ENCODE measurements at regions not wholly inside any gene's neighbourhood (a gene's known extent, or its start where the extent isn't known, plus 50 kb on each side); places are given as distances from the start of the nearest gene placed in this dataset.

DNA sequence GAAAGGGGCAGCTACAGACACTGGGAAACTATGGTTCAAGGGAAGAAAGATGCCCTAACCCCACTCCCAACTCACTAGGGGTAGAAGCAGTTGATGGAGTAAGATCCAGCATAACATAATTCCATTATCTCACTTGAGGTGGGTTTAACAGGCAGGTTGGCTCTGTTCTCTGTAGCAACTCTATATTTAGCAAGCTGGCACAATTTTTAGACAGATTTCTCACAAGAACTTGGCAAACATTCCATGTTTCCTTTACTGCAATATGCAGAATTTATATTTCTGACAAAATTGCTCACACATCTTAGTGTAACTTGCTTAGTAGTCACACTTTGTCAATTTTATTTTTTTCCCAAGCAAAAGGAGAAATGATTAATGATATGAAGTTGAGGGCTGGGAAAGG lies 475.4 kb downstream of the RMST start:
- H2AFZ ChIP-seq (ENCODE audit: low read length): no peak overlapping the region

DNA sequence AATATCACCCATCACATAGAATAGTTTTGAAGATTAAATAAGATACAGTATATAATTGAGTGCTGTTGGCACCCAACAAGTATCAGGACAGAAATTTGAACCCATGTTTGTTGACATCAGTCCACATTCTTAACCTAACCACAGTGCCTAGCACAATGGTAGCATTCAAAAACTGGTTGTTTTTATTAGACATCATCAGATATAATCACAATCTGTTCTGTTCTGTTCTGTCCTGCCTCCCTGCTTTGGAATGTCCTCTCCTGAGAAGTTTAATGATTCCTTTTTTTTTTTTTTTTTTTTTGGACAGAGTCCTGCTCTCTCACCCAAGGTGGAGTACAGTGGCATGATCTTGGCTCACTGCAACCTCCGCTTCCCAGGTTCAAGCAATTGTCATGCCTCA lies 476.6 kb downstream of the RMST start:
- no peaks in the 10 kb centered on the region for H3K27me3 ChIP-seq (replicated peaks; ENCODE audit: insufficient read depth, low read length)
- no peak for TF ChIP-seq EZH2 (optimal IDR thresholded peaks at IDR 0.05; ENCODE audit: low read depth, low read length)
- TF ChIP-seq, protein P1, sequence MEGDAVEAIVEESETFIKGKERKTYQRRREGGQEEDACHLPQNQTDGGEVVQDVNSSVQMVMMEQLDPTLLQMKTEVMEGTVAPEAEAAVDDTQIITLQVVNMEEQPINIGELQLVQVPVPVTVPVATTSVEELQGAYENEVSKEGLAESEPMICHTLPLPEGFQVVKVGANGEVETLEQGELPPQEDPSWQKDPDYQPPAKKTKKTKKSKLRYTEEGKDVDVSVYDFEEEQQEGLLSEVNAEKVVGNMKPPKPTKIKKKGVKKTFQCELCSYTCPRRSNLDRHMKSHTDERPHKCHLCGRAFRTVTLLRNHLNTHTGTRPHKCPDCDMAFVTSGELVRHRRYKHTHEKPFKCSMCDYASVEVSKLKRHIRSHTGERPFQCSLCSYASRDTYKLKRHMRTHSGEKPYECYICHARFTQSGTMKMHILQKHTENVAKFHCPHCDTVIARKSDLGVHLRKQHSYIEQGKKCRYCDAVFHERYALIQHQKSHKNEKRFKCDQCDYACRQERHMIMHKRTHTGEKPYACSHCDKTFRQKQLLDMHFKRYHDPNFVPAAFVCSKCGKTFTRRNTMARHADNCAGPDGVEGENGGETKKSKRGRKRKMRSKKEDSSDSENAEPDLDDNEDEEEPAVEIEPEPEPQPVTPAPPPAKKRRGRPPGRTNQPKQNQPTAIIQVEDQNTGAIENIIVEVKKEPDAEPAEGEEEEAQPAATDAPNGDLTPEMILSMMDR (IDR thresholded peaks at IDR 0.05; ENCODE audit: low read length): no peak
- TF ChIP-seq EZH2phosphoT487 (IDR thresholded peaks at IDR 0.05; ENCODE audit: low read length): no peak
- no peaks in the 10 kb centered on the region for H3K79me2 ChIP-seq (ENCODE audit: low read length)
- no peak overlapping the region for H3K9ac ChIP-seq (ENCODE audit: low read length)
- H4K20me1 ChIP-seq (ENCODE audit: insufficient read depth, low read length): no peaks in the 10 kb centered on the region
- no peak overlapping the region for H3K4me2 ChIP-seq (ENCODE audit: low read depth, low read length)
- no peak overlapping the region for H3K27ac ChIP-seq (ENCODE audit: low read length)
- H3F3A ChIP-seq (ENCODE audit: insufficient read depth, low read length): no peaks in the 10 kb centered on the region
- no peaks in the 10 kb centered on the region for H3K36me3 ChIP-seq (replicated peaks; ENCODE audit: insufficient read depth, low read length)
- DNase-seq: no peak
- no peak overlapping the region for H2AFZ ChIP-seq (ENCODE audit: low read length)
- no peaks in the 10 kb centered on the region for H3K4me1 ChIP-seq (ENCODE audit: low read length)
- H3K9me2 ChIP-seq (replicated peaks; ENCODE audit: insufficient read depth, low read length): no peaks in the 10 kb centered on the region
- H3K4me3 ChIP-seq (ENCODE audit: low read length): no peak overlapping the region
- H3K9me3 ChIP-seq (replicated peaks; ENCODE audit: insufficient read depth, low read length): no peaks in the 10 kb centered on the region

More for the DNA sequence above, 475.4 kb downstream of the RMST start:
- Histone ChIP-seq H3K4me2 (ENCODE audit: low read depth, low read length) (no peak overlapping the region), H3K9ac (ENCODE audit: low read length) (no peak overlapping the region), H3K9me3 (replicated peaks; ENCODE audit: insufficient read depth, low read length) (no peaks in the 10 kb centered on the region), H3K9me2 (replicated peaks; ENCODE audit: insufficient read depth, low read length) (no peaks in the 10 kb centered on the region), H3K36me3 (replicated peaks; ENCODE audit: insufficient read depth, low read length) (no peaks in the 10 kb centered on the region), H3K27me3 (replicated peaks; ENCODE audit: insufficient read depth, low read length) (no peaks in the 10 kb centered on the region), H3K79me2 (ENCODE audit: low read length) (no peaks in the 10 kb centered on the region), H3K27ac (ENCODE audit: low read length) (no peak overlapping the region), H3K4me3 (ENCODE audit: low read length) (no peak overlapping the region), H3F3A (ENCODE audit: insufficient read depth, low read length) (no peaks in the 10 kb centered on the region), H4K20me1 (ENCODE audit: insufficient read depth, low read length) (no peaks in the 10 kb centered on the region), H3K4me1 (ENCODE audit: low read length) (no peaks in the 10 kb centered on the region)
- TF ChIP-seq, protein P1 (IDR thresholded peaks at IDR 0.05; ENCODE audit: low read length): no peak
- no peak for DNase-seq

DNA sequence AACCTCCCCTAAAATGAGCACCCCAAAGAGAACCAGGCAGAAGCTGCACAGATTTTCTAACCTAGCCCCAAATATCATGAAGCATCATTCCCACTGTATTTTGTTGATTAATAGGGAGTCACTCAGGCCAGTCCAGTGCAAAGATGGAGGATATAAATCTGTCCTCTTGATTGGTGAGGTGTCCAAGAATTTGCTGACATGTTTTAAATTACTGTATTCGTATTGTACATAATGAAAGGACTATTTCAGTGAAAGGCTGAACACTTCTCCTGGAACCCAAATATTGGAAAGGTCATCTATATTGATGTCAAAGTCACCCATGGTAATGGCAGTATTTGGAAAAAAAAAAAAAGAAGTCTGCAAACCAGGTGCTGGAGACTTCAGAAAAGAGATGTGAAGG lies 477.5 kb downstream of the RMST start:
- Histone ChIP-seq H3K9me2 (replicated peaks; ENCODE audit: insufficient read depth, low read length) (no peaks in the 10 kb centered on the region), H3K27ac (ENCODE audit: low read length) (no peak overlapping the region), H3K4me1 (ENCODE audit: low read length) (no peaks in the 10 kb centered on the region), H2AFZ (ENCODE audit: low read length) (no peak overlapping the region), H3F3A (ENCODE audit: insufficient read depth, low read length) (no peaks in the 10 kb centered on the region), H4K20me1 (ENCODE audit: insufficient read depth, low read length) (no peaks in the 10 kb centered on the region), H3K9ac (ENCODE audit: low read length) (no peak overlapping the region), H3K79me2 (ENCODE audit: low read length) (no peaks in the 10 kb centered on the region), H3K4me2 (ENCODE audit: low read depth, low read length) (no peak overlapping the region), H3K4me3 (ENCODE audit: low read length) (no peak overlapping the region), H3K9me3 (replicated peaks; ENCODE audit: insufficient read depth, low read length) (no peaks in the 10 kb centered on the region), H3K27me3 (replicated peaks; ENCODE audit: insufficient read depth, low read length) (no peaks in the 10 kb centered on the region), H3K36me3 (replicated peaks; ENCODE audit: insufficient read depth, low read length) (no peaks in the 10 kb centered on the region)
- TF ChIP-seq EZH2phosphoT487 (IDR thresholded peaks at IDR 0.05; ENCODE audit: low read length): no peak
- TF ChIP-seq, protein P1 (IDR thresholded peaks at IDR 0.05; ENCODE audit: low read length): no peak
- no peak for TF ChIP-seq EZH2 (optimal IDR thresholded peaks at IDR 0.05; ENCODE audit: low read depth, low read length)
- DNase-seq: no peak
